Mesodermal cell (in vitro differentiated cells): ENCODE measurements at regions not wholly inside any gene's neighbourhood (a gene's known extent, or its start where the extent isn't known, plus 50 kb on each side); places are given as distances from the start of the nearest gene placed in this dataset.
"Not testable (repeated sequence)": the region's sequence is repeated elsewhere in the genome, so short reads cannot be mapped to it uniquely, and the experiment has no call there.

Experiments used
- H3K27ac ChIP-seq: 2 replicates; pipeline ENCODE4 v1.7.0; 2013; ENCODE audit warnings: mild to moderate bottlenecking, low read depth, low read length, moderate library complexity; ENCODE audit not compliant: severe bottlenecking
- H3K36me3 ChIP-seq: 2 replicates; pipeline ENCODE4 v1.7.1; 2013; ENCODE audit warnings: mild to moderate bottlenecking, low read length, moderate library complexity; ENCODE audit not compliant: control insufficient read depth, insufficient read depth
- H3K4me1 ChIP-seq: one replicate; pipeline ENCODE4 v1.7.1; 2013; ENCODE audit warnings: mild to moderate bottlenecking, low read length; ENCODE audit not compliant: insufficient read depth, control insufficient read depth, poor library complexity, severe bottlenecking
- H3K4me3 ChIP-seq: 2 replicates; pipeline ENCODE4 v1.7.0; 2013; ENCODE audit warnings: low read length, control low read depth, mild to moderate bottlenecking; ENCODE audit not compliant: insufficient read depth, poor library complexity, severe bottlenecking; ENCODE audit errors: extremely low read depth
- H3K9me3 ChIP-seq: 2 replicates; pipeline ENCODE4 v1.7.1; 2013; ENCODE audit warnings: mild to moderate bottlenecking, low read length, moderate library complexity; ENCODE audit not compliant: control insufficient read depth
- WGBS, 2 experiments: methylation state at CpG; one replicate each; pipeline ENCODE4 v1.1.5; 2013; ENCODE audit warnings: missing lambda C conversion rate in 2 of 2; ENCODE audit not compliant: insufficient coverage in 2 of 2; 5-methylcytosine and 5-hydroxymethylcytosine counted together

- peaks cover 9% of the 10 kb centered on the region for H3K9me3 ChIP-seq
- no peak overlapping the region for H3K27ac ChIP-seq
- H3K4me3 ChIP-seq: no peak overlapping the region
- 84 to 90% methylated on average over 5 of the region's 5 CpGs for WGBS, 2 experiments
- H3K36me3 ChIP-seq: no peaks in the 10 kb centered on the region
- peaks cover 3% of the 10 kb centered on the region for H3K4me1 ChIP-seq
Observed at GRCh38 chr2:234559609-234560008, 62.7 kb upstream of the ARL4C start.

GRCh38 chr2:234558642-234559041 lies 61.8 kb upstream of the ARL4C start:
- Histone ChIP-seq H3K36me3 (no peaks in the 10 kb centered on the region), H3K4me1 (peaks cover 3% of the 10 kb centered on the region), H3K27ac (no peak overlapping the region), H3K9me3 (peaks cover 9% of the 10 kb centered on the region), H3K4me3 (no peak overlapping the region)
- WGBS, 2 experiments: 68 to 100% methylated on average over 3 of the region's 4 CpGs

- H3K4me3 ChIP-seq: no peak overlapping the region
- H3K4me1 ChIP-seq: peaks cover 3% of the 10 kb centered on the region
- no peaks in the 10 kb centered on the region for H3K36me3 ChIP-seq
- no peak overlapping the region for H3K27ac ChIP-seq
- 93 to 100% methylated on average over 2 to 5 of the region's 5 CpGs for WGBS, 2 experiments
- peaks cover 9% of the 10 kb centered on the region for H3K9me3 ChIP-seq
Observed at GRCh38 chr2:234556848-234557573, 60.1 kb upstream of the ARL4C start.

GRCh38 chr2:234555616-234556249 lies 58.9 kb upstream of the ARL4C start:
- WGBS, 2 experiments: 84 to 91% methylated on average over 8 to 9 of the region's 9 CpGs

GRCh38 chr2:234555161-234555560 lies 58.3 kb upstream of the ARL4C start:
- Histone ChIP-seq H3K36me3 (no peaks in the 10 kb centered on the region), H3K4me3 (no peak overlapping the region)

More at GRCh38 chr2:234555616-234556249, 58.9 kb upstream of the ARL4C start:
- H3K36me3 ChIP-seq: no peaks in the 10 kb centered on the region
- no peak overlapping the region for H3K4me3 ChIP-seq
- peaks cover 8% of the 10 kb centered on the region for H3K4me1 ChIP-seq
- peaks cover 7% of the 10 kb centered on the region for H3K9me3 ChIP-seq
- H3K27ac ChIP-seq: no peak overlapping the region

GRCh38 chr2:234553223-234553622 lies 56.3 kb upstream of the ARL4C start:
- H3K27ac ChIP-seq, H3K4me3 ChIP-seq, H3K36me3 ChIP-seq, H3K9me3 ChIP-seq: not testable (repeated sequence)
- peaks cover 14% of the 10 kb centered on the region for H3K4me1 ChIP-seq
- WGBS, 2 experiments: 92 to 99% methylated on average over 13 of the region's 15 CpGs

More at GRCh38 chr2:234555161-234555560, 58.3 kb upstream of the ARL4C start:
- Histone ChIP-seq H3K4me1 (peaks cover 10% of the 10 kb centered on the region), H3K9me3 (peaks cover under 1% of the 10 kb centered on the region), H3K27ac (no peak overlapping the region)

GRCh38 chr2:234550511-234551107 lies 53.7 kb upstream of the ARL4C start:
- Histone ChIP-seq H3K36me3 (no peaks in the 10 kb centered on the region), H3K4me3 (no peak overlapping the region), H3K4me1 (peaks cover 13% of the 10 kb centered on the region), H3K9me3 (no peaks in the 10 kb centered on the region), H3K27ac (no peak overlapping the region)
- WGBS, 2 experiments: 37 to 51% methylated on average over 8 to 10 of the region's 18 CpGs

- no peaks in the 10 kb centered on the region for H3K9me3 ChIP-seq
- WGBS, 2 experiments: 44 to 68% methylated on average over 2 to 4 of the region's 7 CpGs
- no peaks in the 10 kb centered on the region for H3K36me3 ChIP-seq
- H3K4me1 ChIP-seq: peaks cover 13% of the 10 kb centered on the region
- no peak overlapping the region for H3K4me3 ChIP-seq
- H3K27ac ChIP-seq: no peak overlapping the region
Observed at GRCh38 chr2:234550056-234550455, 53.2 kb upstream of the ARL4C start.

- no peaks in the 10 kb centered on the region for H3K9me3 ChIP-seq
- H3K4me1 ChIP-seq: peaks cover 13% of the 10 kb centered on the region
- no peak overlapping the region for H3K27ac ChIP-seq
- no peak overlapping the region for H3K4me3 ChIP-seq
- no peaks in the 10 kb centered on the region for H3K36me3 ChIP-seq
- 54 to 64% methylated on average over 6 to 8 of the region's 15 CpGs for WGBS, 2 experiments
Observed at GRCh38 chr2:234548695-234549420, 52.0 kb upstream of the ARL4C start.

GRCh38 chr2:234546770-234547169 lies 49.9 kb upstream of the ARL4C start:
- WGBS, 2 experiments: 82 to 84% methylated on average over 3 of the region's 3 CpGs
- Histone ChIP-seq H3K27ac (no peak overlapping the region), H3K4me1 (peaks cover 13% of the 10 kb centered on the region), H3K9me3 (no peaks in the 10 kb centered on the region), H3K36me3 (no peaks in the 10 kb centered on the region), H3K4me3 (no peak overlapping the region)
